Uterus (tissue), 3 donors: ENCODE measurements at regions not wholly inside any gene's neighbourhood (a gene's known extent, or its start where the extent isn't known, plus 50 kb on each side); places are given as distances from the start of the nearest gene placed in this dataset.

Source experiments
- DNase-seq, 2 donors: peaks; one replicate each; pipeline ENCODE4 v3.0.0-alpha.2; 2019 to 2020
- H3K27ac ChIP-seq, 2 donors: fragments of 200-600 bp; sonication (generic); 1 replicate in 1 of 2; 2 replicates in 1 of 2; pipeline ENCODE4 v1.5.1; 2016 to 2018
- H3K27me3 ChIP-seq, 2 donors: fragments of 200-600 bp; sonication (generic); one replicate each; pipeline ENCODE4 v1.5.1; 2018 to 2019; ENCODE audit warnings: control low read depth in 1 of 2
- H3K36me3 ChIP-seq, 2 donors: fragments of 200-600 bp; sonication (generic); one replicate each; pipeline ENCODE4 v1.5.1; 2019; ENCODE audit warnings: control low read depth in 1 of 2
- H3K4me1 ChIP-seq, 2 donors: fragments of 200-600 bp; sonication (generic); one replicate each; pipeline ENCODE4 v1.5.1; 2018 to 2019; ENCODE audit warnings: control low read depth in 1 of 2
- H3K4me3 ChIP-seq, 2 donors: fragments of 200-600 bp; sonication (generic); 1 replicate in 1 of 2; 2 replicates in 1 of 2; pipeline ENCODE4 v1.5.1; 2018 to 2019; ENCODE audit warnings: mild to moderate bottlenecking in 1 of 2
- H3K9me3 ChIP-seq, 2 donors: fragments of 200-600 bp; sonication (generic); one replicate each; pipeline ENCODE4 v1.5.1; 2019; ENCODE audit warnings: control low read depth in 1 of 2
- POLR2A ChIP-seq, 2 donors: fragments of 450-650 bp; IDR thresholded peaks; one replicate each; pipeline ENCODE4 v1.6.1; 2016; ENCODE audit warnings: antibody characterized with exemption in 2 of 2, mild to moderate bottlenecking in 1 of 2, moderate library complexity in 1 of 2
- intact Hi-C: fragments of 100-400 bp; cut with DNase I; formaldehyde crosslinking; loops from one replicate; pipeline ENCODE4 v1.15.1; 2023; ENCODE audit warnings: low total_unique reads
- TF ChIP-seq, protein P1 (sequence below), 4 experiments: fragments of 200-600 bp in 2 of 4; fragments of 450-650 bp in 2 of 4; sonication (generic) in 2 of 4; IDR thresholded peaks; one replicate each; pipeline ENCODE4 v1.5.1; 2016 to 2019; ENCODE audit warnings: antibody characterized with exemption in 4 of 4, mild to moderate bottlenecking in 2 of 4, moderate library complexity in 1 of 4
- donor health status: DM: yes; HTN: yes; CAD: no.

DNA sequence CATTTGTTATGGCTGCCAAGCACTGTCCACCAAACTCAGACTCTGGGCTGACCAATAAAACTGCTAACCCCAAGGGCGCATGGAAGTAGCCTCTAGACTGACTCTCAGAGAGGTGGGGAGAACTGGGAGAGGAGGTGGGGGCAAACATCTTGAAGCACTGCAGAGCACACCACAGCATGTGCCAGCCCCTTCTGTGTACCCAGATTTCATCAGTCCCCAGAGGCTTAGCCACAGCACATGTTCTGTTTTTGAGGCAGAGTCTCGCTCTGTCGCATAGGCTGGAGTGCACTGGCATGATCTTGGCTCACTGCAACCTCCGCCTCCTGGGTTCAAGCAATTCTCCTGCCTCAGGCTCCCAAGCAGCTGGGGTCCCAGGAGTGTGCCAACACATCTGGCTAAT is 119.5 kb upstream of the SPATA12 start:
- DNase-seq, result no peak
- intact Hi-C loops, result no loop called here
- Histone ChIP-seq H3K9me3 (no peaks in the 10 kb centered on the region), H3K27me3 (no peaks in the 10 kb centered on the region), H3K4me1 (no peaks in the 10 kb centered on the region), H3K27ac (peak overlapping the region in 1 of 2 donors; percentile 20), H3K36me3 (no peaks in the 10 kb centered on the region), H3K4me3 (no peak overlapping the region)
- no peak for TF ChIP-seq POLR2A (IDR thresholded peaks at IDR 0.05)
- TF ChIP-seq, protein P1, sequence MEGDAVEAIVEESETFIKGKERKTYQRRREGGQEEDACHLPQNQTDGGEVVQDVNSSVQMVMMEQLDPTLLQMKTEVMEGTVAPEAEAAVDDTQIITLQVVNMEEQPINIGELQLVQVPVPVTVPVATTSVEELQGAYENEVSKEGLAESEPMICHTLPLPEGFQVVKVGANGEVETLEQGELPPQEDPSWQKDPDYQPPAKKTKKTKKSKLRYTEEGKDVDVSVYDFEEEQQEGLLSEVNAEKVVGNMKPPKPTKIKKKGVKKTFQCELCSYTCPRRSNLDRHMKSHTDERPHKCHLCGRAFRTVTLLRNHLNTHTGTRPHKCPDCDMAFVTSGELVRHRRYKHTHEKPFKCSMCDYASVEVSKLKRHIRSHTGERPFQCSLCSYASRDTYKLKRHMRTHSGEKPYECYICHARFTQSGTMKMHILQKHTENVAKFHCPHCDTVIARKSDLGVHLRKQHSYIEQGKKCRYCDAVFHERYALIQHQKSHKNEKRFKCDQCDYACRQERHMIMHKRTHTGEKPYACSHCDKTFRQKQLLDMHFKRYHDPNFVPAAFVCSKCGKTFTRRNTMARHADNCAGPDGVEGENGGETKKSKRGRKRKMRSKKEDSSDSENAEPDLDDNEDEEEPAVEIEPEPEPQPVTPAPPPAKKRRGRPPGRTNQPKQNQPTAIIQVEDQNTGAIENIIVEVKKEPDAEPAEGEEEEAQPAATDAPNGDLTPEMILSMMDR (IDR thresholded peaks at IDR 0.05), result no peak

DNA sequence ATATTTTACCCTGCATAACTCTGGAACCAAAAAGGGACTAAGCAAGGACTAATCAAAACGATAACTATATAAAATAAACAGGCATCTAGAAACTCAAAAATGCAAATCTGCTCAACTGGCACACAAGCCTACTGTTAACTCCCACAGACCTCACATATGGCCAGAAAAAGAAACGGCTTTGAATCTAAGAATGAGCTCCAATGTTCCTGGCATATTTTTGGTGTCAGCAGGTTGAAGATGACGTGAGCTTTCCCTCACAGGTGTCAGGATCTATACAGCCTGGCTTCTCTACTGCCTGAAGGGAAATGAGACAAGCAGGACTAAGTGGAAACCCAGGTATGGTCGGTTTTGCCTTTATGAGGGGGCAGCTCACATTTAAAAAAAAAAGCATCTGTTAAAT is 120.1 kb upstream of the SPATA12 start:
- no peaks in the 10 kb centered on the region for H3K36me3 ChIP-seq
- no peak for DNase-seq
- H3K27ac ChIP-seq, result peak overlapping the region in 1 of 2 donors; percentile 20
- H3K4me3 ChIP-seq, result no peak overlapping the region
- no peaks in the 10 kb centered on the region for H3K27me3 ChIP-seq
- no peaks in the 10 kb centered on the region for H3K9me3 ChIP-seq
- TF ChIP-seq POLR2A (IDR thresholded peaks at IDR 0.05), result no peak
- TF ChIP-seq, protein P1 (IDR thresholded peaks at IDR 0.05), result no peak
- no peaks in the 10 kb centered on the region for H3K4me1 ChIP-seq
- intact Hi-C loops, result no loop called here

DNA sequence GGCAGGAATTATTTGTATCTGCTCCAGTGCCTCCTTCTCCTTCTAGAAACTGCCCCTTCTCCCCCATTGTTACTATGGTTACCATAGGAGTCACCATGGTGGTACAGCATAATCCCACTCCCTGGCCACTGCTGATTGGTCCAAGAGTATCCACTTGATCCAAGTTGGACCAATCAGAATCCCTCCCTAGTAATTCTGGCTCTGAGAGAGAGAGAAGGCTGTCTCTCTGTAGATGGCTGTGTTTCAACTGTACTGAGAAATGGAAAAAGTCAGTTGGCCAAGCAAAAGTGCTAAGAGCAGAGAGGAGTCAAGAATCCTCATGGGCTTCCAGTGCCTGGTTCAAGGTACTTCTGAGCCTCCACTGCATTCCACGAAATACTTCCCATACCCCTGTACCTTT is 120.6 kb upstream of the SPATA12 start:
- intact Hi-C loops, result no loop called here
- no peak for DNase-seq
- H3K27ac ChIP-seq, result peak overlapping the region in 1 of 2 donors; percentile 20
- H3K4me1 ChIP-seq, result no peaks in the 10 kb centered on the region
- no peak overlapping the region for H3K4me3 ChIP-seq
- TF ChIP-seq, protein P1 (IDR thresholded peaks at IDR 0.05), result no peak
- no peak for TF ChIP-seq POLR2A (IDR thresholded peaks at IDR 0.05)
- no peaks in the 10 kb centered on the region for H3K36me3 ChIP-seq
- no peaks in the 10 kb centered on the region for H3K27me3 ChIP-seq
- no peaks in the 10 kb centered on the region for H3K9me3 ChIP-seq

- intact Hi-C loops, result no loop called here
- no peaks in the 10 kb centered on the region for H3K27me3 ChIP-seq
- peak overlapping the region in 1 of 2 donors; percentile 17 for H3K27ac ChIP-seq
- DNase-seq, result no peak
- TF ChIP-seq, protein P1 (IDR thresholded peaks at IDR 0.05), result no peak
- TF ChIP-seq POLR2A (IDR thresholded peaks at IDR 0.05), result no peak
- no peaks in the 10 kb centered on the region for H3K36me3 ChIP-seq
- H3K9me3 ChIP-seq, result no peaks in the 10 kb centered on the region
- H3K4me3 ChIP-seq, result no peak overlapping the region
- H3K4me1 ChIP-seq, result no peaks in the 10 kb centered on the region
Measured at GRCh38 chr3:56938530-56938929, 121.9 kb upstream of the SPATA12 start.

DNA sequence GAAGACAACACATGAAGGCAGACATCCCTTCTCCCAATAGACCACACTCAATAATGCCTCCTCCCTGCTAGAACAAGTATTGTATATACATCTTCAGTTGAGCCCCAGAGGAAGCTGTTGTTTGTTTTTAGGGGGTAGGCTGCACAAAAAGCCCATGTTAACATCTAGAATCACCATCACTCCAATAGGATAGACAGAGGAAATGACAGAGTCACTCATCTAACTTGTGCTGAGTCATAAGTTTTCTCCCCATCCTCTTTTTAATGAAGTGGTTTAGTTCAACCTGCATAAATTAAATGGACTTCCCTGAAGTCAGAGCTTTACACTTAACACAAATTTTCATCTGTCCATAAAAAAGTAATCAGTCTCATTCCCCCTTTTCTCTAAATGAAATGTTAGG is 122.9 kb upstream of the SPATA12 start:
- DNase-seq, result no peak
- intact Hi-C loops, result no loop called here
- H3K27me3 ChIP-seq, result no peaks in the 10 kb centered on the region

More for the DNA sequence above, 122.9 kb upstream of the SPATA12 start:
- Histone ChIP-seq H3K27ac (no peak overlapping the region), H3K4me1 (no peaks in the 10 kb centered on the region), H3K4me3 (no peak overlapping the region), H3K36me3 (no peaks in the 10 kb centered on the region), H3K9me3 (no peaks in the 10 kb centered on the region)
- no peak for TF ChIP-seq POLR2A (IDR thresholded peaks at IDR 0.05)
- TF ChIP-seq, protein P1 (IDR thresholded peaks at IDR 0.05), result no peak
